ENCODE measurements at regions not wholly inside any gene's neighbourhood (a gene's known extent, or its start where the extent isn't known, plus 50 kb on each side); places are given as distances from the start of the nearest gene placed in this dataset.

DNA sequence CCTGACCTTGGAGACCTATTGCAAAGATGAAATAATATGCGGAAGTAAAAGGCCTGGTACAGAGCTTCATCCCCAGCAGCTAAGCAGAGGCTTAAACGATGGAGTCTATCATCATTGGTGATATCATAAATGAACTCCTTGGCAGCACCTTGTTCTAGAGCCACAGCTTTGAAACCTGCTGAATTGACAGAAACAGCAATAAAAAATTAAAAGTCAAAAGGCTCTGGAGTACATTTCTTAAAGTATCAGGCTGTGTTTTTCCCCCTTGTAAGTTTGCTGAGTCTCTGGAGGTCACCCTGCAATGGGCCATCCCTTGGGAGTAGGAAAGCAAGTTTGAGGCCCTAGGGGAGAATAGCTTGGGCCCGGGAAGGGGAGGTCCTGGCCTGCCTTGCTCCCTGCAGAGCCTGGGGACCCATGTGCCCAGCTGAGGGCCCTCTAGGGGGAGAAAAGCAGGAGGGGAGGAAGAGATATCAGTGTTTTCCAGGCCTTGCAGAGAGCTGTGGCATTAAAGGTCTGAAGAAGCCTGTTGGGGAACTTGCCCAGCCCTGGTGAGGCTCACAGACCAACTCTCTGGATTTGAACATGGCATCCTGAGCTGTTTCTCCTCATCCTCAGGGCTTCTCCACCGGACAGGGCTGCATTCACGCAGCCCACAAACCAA lies 416.1 kb downstream of the ZNF536 start:
- TF ChIP-seq, protein P1, sequence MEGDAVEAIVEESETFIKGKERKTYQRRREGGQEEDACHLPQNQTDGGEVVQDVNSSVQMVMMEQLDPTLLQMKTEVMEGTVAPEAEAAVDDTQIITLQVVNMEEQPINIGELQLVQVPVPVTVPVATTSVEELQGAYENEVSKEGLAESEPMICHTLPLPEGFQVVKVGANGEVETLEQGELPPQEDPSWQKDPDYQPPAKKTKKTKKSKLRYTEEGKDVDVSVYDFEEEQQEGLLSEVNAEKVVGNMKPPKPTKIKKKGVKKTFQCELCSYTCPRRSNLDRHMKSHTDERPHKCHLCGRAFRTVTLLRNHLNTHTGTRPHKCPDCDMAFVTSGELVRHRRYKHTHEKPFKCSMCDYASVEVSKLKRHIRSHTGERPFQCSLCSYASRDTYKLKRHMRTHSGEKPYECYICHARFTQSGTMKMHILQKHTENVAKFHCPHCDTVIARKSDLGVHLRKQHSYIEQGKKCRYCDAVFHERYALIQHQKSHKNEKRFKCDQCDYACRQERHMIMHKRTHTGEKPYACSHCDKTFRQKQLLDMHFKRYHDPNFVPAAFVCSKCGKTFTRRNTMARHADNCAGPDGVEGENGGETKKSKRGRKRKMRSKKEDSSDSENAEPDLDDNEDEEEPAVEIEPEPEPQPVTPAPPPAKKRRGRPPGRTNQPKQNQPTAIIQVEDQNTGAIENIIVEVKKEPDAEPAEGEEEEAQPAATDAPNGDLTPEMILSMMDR (IDR thresholded peaks at IDR 0.05; ENCODE audit: poor library complexity) = no peak
- no peak for TF ChIP-seq EZH2 (IDR thresholded peaks at IDR 0.05; ENCODE audit: borderline replicate concordance)
- TF ChIP-seq EZH2phosphoT487 (IDR thresholded peaks at IDR 0.05; ENCODE audit: low read depth, severe bottlenecking, unreplicated experiment) = no peak

Measured in hepatocyte (in vitro differentiated cells).